ENCODE measurements at regions not wholly inside any gene's neighbourhood (a gene's known extent, or its start where the extent isn't known, plus 50 kb on each side); places are given as distances from the start of the nearest gene placed in this dataset.
"Not testable (repeated sequence)": the region's sequence is repeated elsewhere in the genome, so short reads cannot be mapped to it uniquely, and the experiment has no call there.

DNA sequence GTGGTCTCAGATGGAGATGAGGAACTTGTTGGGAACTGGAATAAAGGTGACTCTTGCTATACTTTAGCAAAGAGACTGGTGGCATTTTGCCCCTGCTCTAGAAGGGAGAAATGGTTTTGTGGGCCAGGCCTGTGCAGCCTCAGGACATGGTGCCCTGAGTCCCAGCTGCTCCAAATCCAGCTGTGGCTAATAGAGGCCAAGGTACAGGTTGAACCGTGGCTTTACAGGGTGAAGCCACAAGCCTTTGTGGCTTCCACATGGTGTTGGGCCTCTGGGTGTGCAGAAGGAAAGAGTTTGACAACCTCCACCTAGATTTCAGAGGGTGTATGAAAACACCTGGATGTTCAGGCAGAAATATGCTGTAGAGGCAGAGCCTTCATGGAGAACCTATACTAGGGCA is 586.0 kb downstream of the FLRT2 start (continued):
- TF ChIP-seq, protein P1, sequence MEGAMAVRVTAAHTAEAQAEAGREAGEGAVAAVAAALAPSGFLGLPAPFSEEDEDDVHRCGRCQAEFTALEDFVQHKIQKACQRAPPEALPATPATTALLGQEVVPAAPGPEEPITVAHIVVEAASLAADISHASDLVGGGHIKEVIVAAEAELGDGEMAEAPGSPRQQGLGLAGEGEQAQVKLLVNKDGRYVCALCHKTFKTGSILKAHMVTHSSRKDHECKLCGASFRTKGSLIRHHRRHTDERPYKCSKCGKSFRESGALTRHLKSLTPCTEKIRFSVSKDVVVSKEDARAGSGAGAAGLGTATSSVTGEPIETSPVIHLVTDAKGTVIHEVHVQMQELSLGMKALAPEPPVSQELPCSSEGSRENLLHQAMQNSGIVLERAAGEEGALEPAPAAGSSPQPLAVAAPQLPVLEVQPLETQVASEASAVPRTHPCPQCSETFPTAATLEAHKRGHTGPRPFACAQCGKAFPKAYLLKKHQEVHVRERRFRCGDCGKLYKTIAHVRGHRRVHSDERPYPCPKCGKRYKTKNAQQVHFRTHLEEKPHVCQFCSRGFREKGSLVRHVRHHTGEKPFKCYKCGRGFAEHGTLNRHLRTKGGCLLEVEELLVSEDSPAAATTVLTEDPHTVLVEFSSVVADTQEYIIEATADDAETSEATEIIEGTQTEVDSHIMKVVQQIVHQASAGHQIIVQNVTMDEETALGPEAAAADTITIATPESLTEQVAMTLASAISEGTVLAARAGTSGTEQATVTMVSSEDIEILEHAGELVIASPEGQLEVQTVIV (IDR thresholded peaks at IDR 0.05; ENCODE audit: borderline replicate concordance, partially characterized antibody): no peak
- TF ChIP-seq, protein P2, sequence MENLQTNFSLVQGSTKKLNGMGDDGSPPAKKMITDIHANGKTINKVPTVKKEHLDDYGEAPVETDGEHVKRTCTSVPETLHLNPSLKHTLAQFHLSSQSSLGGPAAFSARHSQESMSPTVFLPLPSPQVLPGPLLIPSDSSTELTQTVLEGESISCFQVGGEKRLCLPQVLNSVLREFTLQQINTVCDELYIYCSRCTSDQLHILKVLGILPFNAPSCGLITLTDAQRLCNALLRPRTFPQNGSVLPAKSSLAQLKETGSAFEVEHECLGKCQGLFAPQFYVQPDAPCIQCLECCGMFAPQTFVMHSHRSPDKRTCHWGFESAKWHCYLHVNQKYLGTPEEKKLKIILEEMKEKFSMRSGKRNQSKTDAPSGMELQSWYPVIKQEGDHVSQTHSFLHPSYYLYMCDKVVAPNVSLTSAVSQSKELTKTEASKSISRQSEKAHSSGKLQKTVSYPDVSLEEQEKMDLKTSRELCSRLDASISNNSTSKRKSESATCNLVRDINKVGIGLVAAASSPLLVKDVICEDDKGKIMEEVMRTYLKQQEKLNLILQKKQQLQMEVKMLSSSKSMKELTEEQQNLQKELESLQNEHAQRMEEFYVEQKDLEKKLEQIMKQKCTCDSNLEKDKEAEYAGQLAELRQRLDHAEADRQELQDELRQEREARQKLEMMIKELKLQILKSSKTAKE (IDR thresholded peaks at IDR 0.05; ENCODE audit: low read depth, poor library complexity, severe bottlenecking): no peak
- TF ChIP-seq, protein P3, sequence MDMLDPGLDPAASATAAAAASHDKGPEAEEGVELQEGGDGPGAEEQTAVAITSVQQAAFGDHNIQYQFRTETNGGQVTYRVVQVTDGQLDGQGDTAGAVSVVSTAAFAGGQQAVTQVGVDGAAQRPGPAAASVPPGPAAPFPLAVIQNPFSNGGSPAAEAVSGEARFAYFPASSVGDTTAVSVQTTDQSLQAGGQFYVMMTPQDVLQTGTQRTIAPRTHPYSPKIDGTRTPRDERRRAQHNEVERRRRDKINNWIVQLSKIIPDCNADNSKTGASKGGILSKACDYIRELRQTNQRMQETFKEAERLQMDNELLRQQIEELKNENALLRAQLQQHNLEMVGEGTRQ (IDR thresholded peaks at IDR 0.05; ENCODE audit: borderline replicate concordance, low read depth, low read length): no peak
- no peak for TF ChIP-seq FOXK2 (IDR thresholded peaks at IDR 0.05)
- no peak for TF ChIP-seq NBN (IDR thresholded peaks at IDR 0.05)
- no peak for TF ChIP-seq PAX5 (IDR thresholded peaks at IDR 0.05; ENCODE audit: borderline replicate concordance, low read depth, low read length)
- no peak for TF ChIP-seq FOXM1 (IDR thresholded peaks at IDR 0.05; ENCODE audit: low read depth, low read length)
- TF ChIP-seq, protein P4, sequence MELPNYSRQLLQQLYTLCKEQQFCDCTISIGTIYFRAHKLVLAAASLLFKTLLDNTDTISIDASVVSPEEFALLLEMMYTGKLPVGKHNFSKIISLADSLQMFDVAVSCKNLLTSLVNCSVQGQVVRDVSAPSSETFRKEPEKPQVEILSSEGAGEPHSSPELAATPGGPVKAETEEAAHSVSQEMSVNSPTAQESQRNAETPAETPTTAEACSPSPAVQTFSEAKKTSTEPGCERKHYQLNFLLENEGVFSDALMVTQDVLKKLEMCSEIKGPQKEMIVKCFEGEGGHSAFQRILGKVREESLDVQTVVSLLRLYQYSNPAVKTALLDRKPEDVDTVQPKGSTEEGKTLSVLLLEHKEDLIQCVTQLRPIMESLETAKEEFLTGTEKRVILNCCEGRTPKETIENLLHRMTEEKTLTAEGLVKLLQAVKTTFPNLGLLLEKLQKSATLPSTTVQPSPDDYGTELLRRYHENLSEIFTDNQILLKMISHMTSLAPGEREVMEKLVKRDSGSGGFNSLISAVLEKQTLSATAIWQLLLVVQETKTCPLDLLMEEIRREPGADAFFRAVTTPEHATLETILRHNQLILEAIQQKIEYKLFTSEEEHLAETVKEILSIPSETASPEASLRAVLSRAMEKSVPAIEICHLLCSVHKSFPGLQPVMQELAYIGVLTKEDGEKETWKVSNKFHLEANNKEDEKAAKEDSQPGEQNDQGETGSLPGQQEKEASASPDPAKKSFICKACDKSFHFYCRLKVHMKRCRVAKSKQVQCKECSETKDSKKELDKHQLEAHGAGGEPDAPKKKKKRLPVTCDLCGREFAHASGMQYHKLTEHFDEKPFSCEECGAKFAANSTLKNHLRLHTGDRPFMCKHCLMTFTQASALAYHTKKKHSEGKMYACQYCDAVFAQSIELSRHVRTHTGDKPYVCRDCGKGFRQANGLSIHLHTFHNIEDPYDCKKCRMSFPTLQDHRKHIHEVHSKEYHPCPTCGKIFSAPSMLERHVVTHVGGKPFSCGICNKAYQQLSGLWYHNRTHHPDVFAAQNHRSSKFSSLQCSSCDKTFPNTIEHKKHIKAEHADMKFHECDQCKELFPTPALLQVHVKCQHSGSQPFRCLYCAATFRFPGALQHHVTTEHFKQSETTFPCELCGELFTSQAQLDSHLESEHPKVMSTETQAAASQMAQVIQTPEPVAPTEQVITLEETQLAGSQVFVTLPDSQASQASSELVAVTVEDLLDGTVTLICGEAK (IDR thresholded peaks at IDR 0.05; ENCODE audit: borderline replicate concordance): no peak
- no peak for TF ChIP-seq ESRRA (IDR thresholded peaks at IDR 0.05; ENCODE audit: low read length)
- no peak for TF ChIP-seq TCF3 (IDR thresholded peaks at IDR 0.05; ENCODE audit: borderline replicate concordance, insufficient read depth, low read depth, low read length)

DNA sequence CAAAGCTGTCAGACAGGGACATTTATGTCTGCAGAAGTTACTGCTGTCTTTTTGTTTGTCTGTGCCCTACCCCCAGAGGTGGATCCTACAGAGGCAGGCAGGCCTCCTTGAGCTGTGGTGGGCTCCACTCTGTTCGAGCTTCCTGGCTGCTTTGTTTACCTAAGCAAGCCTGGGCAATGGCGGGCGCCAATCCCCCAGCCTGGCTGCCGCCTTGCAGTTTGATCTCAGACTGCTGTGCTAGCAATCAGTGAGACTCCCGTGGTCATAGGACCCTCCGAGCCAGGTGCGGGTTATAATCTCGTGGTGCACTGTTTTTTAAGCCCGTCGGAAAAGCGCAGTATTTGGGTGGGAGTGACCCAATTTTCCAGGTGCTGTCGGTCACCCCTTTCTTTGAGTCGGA is 580.9 kb downstream of the FLRT2 start:
- H3K4me2 ChIP-seq (ENCODE audit: control insufficient read depth, insufficient read depth); CTCF ChIA-PET; H3K27me3 ChIP-seq (replicated peaks in 1 of 2; ENCODE audit: control insufficient read depth in 2 of 2, insufficient read depth in 2 of 2, low read length in 1 of 2); SMC1A ChIA-PET (ENCODE audit: uncharacterized antibody, unreplicated experiment); DNase-seq (ENCODE audit: low read depth, low spot score); H3K79me2 ChIP-seq (ENCODE audit: control insufficient read depth, insufficient read depth, low read length); H4K20me1 ChIP-seq (ENCODE audit: control insufficient read depth, insufficient read depth); POLR2A ChIA-PET; H3K36me3 ChIP-seq (ENCODE audit: control insufficient read depth in 2 of 2, insufficient read depth in 2 of 2, low read length in 1 of 2); in situ Hi-C loops (cut with MboI); ATAC-seq; H3K4me1 ChIP-seq (ENCODE audit: control insufficient read depth, insufficient read depth, low read length); H3K9me3 ChIP-seq (replicated peaks; ENCODE audit: control insufficient read depth, insufficient read depth, low read length); H3K4me3 ChIP-seq; H2AFZ ChIP-seq (ENCODE audit: control insufficient read depth, low read depth, low read length); FAIRE-seq; RAD21 ChIA-PET (ENCODE audit: unreplicated experiment); H3K27ac ChIP-seq (ENCODE audit: control insufficient read depth, insufficient read depth); BruUV-seq (replicated peaks); intact Hi-C loops (cut with micrococcal nuclease; ENCODE audit: unreplicated experiment); H3K9ac ChIP-seq (ENCODE audit: control insufficient read depth, insufficient read depth, low read length): not testable (repeated sequence)
- 61% methylated on average over 13 of the region's 13 CpGs for WGBS (ENCODE audit: insufficient coverage, insufficient replicate concordance, low lambda C conversion rate, missing lambda C conversion rate)
